SU-DHL-6 (cell line): ENCODE measurements at regions not wholly inside any gene's neighbourhood (a gene's known extent, or its start where the extent isn't known, plus 50 kb on each side); places are given as distances from the start of the nearest gene placed in this dataset.

Experiments
- H2AFZ ChIP-seq: fragments of 200-600 bp; sonication (generic); 2 replicates; pipeline ENCODE4 v1.6.1; 2014; ENCODE audit warnings: low read depth, mild to moderate bottlenecking, moderate library complexity, mixed read lengths, antibody characterized with exemption, low read length; ENCODE audit not compliant: severe bottlenecking
- H3F3A ChIP-seq: fragments of 200-600 bp; shearing (Covaris generic); 2 replicates; pipeline ENCODE4 v1.6.0; 2016; ENCODE audit warnings: antibody characterized with exemption, mild to moderate bottlenecking; ENCODE audit not compliant: insufficient read depth
- H3K27ac ChIP-seq: fragments of 200-600 bp; sonication (generic); 2 replicates; pipeline ENCODE4 v1.5.1; 2016; ENCODE audit warnings: low read depth, mild to moderate bottlenecking, low read length, moderate library complexity, mixed read lengths
- H3K27me3 ChIP-seq: fragments of 200-600 bp; sonication (generic), shearing (Covaris generic); 2 replicates; pipeline ENCODE4 v1.6.0; 2014; ENCODE audit warnings: mild to moderate bottlenecking, low read length
- H3K36me3 ChIP-seq: fragments of 200-600 bp; sonication (generic); 2 replicates; pipeline ENCODE4 v1.6.1; 2014; ENCODE audit warnings: mild to moderate bottlenecking, low read length, mixed read lengths
- H3K4me2 ChIP-seq: fragments of 300-600, 200-600 bp; shearing (Covaris generic), sonication (generic); 2 replicates; pipeline ENCODE4 v1.6.0; 2014; ENCODE audit warnings: low read length, low read depth, mild to moderate bottlenecking; ENCODE audit not compliant: poor library complexity, severe bottlenecking
- H3K4me3 ChIP-seq: fragments of 200-600 bp; sonication (generic); 2 replicates; pipeline ENCODE4 v1.5.1; 2014; ENCODE audit warnings: antibody characterized with exemption, low read length, mild to moderate bottlenecking, mixed read lengths; ENCODE audit not compliant: insufficient read depth, poor library complexity, severe bottlenecking
- H3K79me2 ChIP-seq: fragments of 200-600 bp; sonication (generic); 2 replicates; pipeline ENCODE4 v1.6.1; 2014; ENCODE audit warnings: mild to moderate bottlenecking, low read length, moderate library complexity; ENCODE audit not compliant: insufficient read depth
- H3K9ac ChIP-seq: fragments of 200-600 bp; sonication (generic); 2 replicates; pipeline ENCODE4 v1.7.0; 2014; ENCODE audit warnings: mild to moderate bottlenecking, low read length
- H3K9me2 ChIP-seq: fragments of 200-600 bp; sonication (generic); replicated peaks from 2 replicates; pipeline ENCODE4 v1.6.1; 2014; ENCODE audit warnings: low read length; ENCODE audit not compliant: insufficient read depth
- H3K9me3 ChIP-seq: fragments of 200-600 bp; sonication (generic); 2 replicates; pipeline ENCODE4 v1.6.1; 2014; ENCODE audit warnings: low read length, mixed read lengths; ENCODE audit not compliant: insufficient read depth
- H4K20me1 ChIP-seq: fragments of 200-600 bp; sonication (generic); 2 replicates; pipeline ENCODE4 v1.6.1; 2014; ENCODE audit warnings: low read depth, mild to moderate bottlenecking, antibody characterized with exemption, low read length, moderate library complexity, mixed read lengths
- CTCF ChIP-seq: fragments of 200-600 bp; sonication (generic); IDR thresholded peaks from one replicate; pipeline ENCODE4 v1.5.1; 2017; ENCODE audit warnings: antibody characterized with exemption, mild to moderate bottlenecking, low read length, moderate library complexity; ENCODE audit not compliant: insufficient read depth, poor library complexity, severe bottlenecking
- EZH2phosphoT487 ChIP-seq: fragments of 200-600 bp; sonication (generic), shearing (Covaris generic); conservative IDR thresholded peaks from 2 replicates; pipeline ENCODE4 v1.6.1; 2018; ENCODE audit warnings: mild to moderate bottlenecking, antibody characterized with exemption, low read length, moderate library complexity, mixed read lengths

- H3K4me2 ChIP-seq: no peak overlapping the region
- no peak for TF ChIP-seq CTCF
- TF ChIP-seq EZH2phosphoT487: no peak
Measured at GRCh38 chr14:97781961-97782360, 984.8 kb downstream of the VRK1 start.

GRCh38 chr14:97782871-97783414 is 985.8 kb downstream of the VRK1 start:
- TF ChIP-seq CTCF (no peak), EZH2phosphoT487 (no peak)
- Histone ChIP-seq H3K4me3 (no peak overlapping the region), H3K9me3 (no peaks in the 10 kb centered on the region), H3K4me2 (no peak overlapping the region), H4K20me1 (no peaks in the 10 kb centered on the region), H3K9ac (no peak overlapping the region), H3K36me3 (no peaks in the 10 kb centered on the region), H3K9me2 (no peaks in the 10 kb centered on the region), H3K79me2 (no peaks in the 10 kb centered on the region), H2AFZ (no peak overlapping the region), H3K27me3 (no peaks in the 10 kb centered on the region), H3F3A (no peaks in the 10 kb centered on the region), H3K27ac (no peak overlapping the region)

More at GRCh38 chr14:97781961-97782360, 984.8 kb downstream of the VRK1 start:
- no peaks in the 10 kb centered on the region for H3K27me3 ChIP-seq
- H3K9me2 ChIP-seq: no peaks in the 10 kb centered on the region
- H3K79me2 ChIP-seq: no peaks in the 10 kb centered on the region
- H3K36me3 ChIP-seq: no peaks in the 10 kb centered on the region
- no peak overlapping the region for H3K9ac ChIP-seq
- no peaks in the 10 kb centered on the region for H3F3A ChIP-seq
- H3K9me3 ChIP-seq: no peaks in the 10 kb centered on the region
- H3K4me3 ChIP-seq: no peak overlapping the region
- H3K27ac ChIP-seq: no peak overlapping the region
- no peak overlapping the region for H2AFZ ChIP-seq
- no peaks in the 10 kb centered on the region for H4K20me1 ChIP-seq

- Histone ChIP-seq H3K4me2 (no peak overlapping the region), H3K79me2 (no peaks in the 10 kb centered on the region), H4K20me1 (no peaks in the 10 kb centered on the region), H3K36me3 (no peaks in the 10 kb centered on the region), H3K4me3 (no peak overlapping the region), H3K9ac (no peak overlapping the region), H3K9me2 (no peaks in the 10 kb centered on the region), H3K27ac (no peak overlapping the region), H3K27me3 (no peaks in the 10 kb centered on the region), H3K9me3 (no peaks in the 10 kb centered on the region), H3F3A (no peaks in the 10 kb centered on the region), H2AFZ (no peak overlapping the region)
- TF ChIP-seq CTCF (no peak), EZH2phosphoT487 (no peak)
Measured at GRCh38 chr14:97785495-97785894, 988.3 kb downstream of the VRK1 start.
